B cell (primary cell): ENCODE measurements at regions not wholly inside any gene's neighbourhood (a gene's known extent, or its start where the extent isn't known, plus 50 kb on each side); places are given as distances from the start of the nearest gene placed in this dataset.

Experiments
- CTCF ChIP-seq: fragments of 200-600 bp; IDR thresholded peaks from one replicate; pipeline ENCODE4 v1.8.0; 2022; ENCODE audit warnings: antibody characterized with exemption, mild to moderate bottlenecking
- EZH2 ChIP-seq: IDR thresholded peaks from 2 replicates; pipeline ENCODE4 v1.6.1; 2012; ENCODE audit warnings: borderline replicate concordance, low read depth, mild to moderate bottlenecking, moderate library complexity, low read length; ENCODE audit not compliant: insufficient read depth, poor library complexity, severe bottlenecking

DNA sequence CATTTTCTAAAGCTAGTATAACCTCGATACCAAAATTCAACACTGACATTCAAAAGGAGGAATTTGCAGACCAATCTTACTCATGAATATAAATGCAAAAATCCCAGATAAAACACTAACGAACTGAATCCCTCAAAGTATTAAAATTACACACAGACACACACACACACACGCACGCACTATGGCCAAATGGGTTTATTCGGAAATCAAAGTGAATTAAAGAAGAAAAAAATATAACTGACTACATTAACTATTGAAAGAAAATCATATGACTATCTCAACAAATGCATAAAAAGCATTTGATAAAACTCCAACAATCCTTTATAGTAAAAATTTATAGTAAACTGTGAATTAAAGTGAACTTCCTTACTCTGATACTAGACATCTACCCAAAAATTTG lies 97.9 kb upstream of the HNRNPA3 start:
- TF ChIP-seq CTCF (no peak), EZH2 (no peak)
